NCI-H526 (cell line): ENCODE measurements at regions not wholly inside any gene's neighbourhood (a gene's known extent, or its start where the extent isn't known, plus 50 kb on each side); places are given as distances from the start of the nearest gene placed in this dataset.
"Not testable (repeated sequence)": the region's sequence is repeated elsewhere in the genome, so short reads cannot be mapped to it uniquely, and the experiment has no call there.

Source experiments
- DNase-seq, 2 experiments: peaks; one replicate each; lab custom pipeline; 2025; lab: John Stamatoyannopoulos, UW

DNA sequence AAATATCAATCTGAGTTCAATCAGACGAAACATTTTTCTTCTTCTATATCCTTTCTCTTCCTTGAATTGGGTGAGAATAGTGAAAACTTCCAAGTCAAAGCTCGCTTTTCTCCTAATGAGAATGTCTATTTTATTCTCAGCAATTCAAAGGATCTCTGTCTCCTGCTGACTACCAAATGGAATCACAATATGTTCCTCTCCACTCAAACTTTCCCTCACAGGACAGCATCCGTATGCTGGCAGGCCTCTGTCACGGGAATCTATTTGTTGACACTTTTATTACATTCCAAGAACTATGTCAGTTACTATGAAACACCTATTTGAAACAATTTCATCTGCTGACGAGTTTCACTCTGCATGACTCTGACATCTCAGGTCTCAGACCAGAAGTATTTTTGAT lies 1196.6 kb downstream of the CDH11 start:
- no peak for DNase-seq

DNA sequence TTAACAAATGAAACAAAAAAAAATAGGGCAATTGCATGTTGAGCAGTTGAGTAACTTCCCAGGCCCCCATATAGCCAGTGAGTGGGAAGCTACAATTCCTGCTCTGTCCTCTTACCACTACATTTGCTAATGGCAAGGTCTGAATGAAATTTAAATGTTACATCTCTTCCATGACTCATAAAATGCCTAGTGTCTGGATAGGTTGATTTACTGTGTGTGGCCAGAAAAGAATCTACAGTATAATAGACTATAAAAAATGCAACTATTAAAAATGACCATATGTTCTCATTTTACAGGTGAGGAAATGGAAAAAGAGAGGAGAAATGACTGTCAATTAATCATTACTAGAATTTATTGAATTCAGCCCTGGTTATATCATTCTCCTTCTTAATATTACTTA lies 1199.3 kb downstream of the CDH11 start:
- no peak for DNase-seq

DNA sequence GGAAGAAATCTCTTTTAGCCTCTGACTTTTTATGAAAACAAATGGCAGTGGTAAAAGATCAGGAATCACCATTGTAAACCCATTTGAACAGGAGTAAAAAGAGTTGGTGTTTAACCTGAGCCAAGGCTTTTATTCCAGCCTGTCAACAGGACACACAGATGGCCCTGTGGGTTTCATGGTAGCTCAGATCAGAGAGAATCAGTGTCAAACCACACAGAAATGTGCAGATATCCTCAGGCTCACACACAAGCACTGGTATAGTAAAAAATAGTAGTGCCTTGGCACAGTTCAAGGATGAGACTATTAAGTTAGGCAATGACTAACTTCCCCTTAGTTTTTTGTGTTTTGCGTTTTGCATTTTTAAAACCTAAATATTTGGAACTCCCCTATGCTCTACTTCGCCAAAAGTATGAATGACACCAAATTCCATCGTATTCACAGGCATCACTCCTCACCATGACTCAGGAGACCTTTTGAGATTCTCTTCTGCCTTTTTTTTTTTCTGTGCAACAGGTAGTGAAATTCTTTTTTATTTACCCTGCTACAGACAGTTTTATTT lies 1200.0 kb downstream of the CDH11 start:
- no peak for DNase-seq

DNA sequence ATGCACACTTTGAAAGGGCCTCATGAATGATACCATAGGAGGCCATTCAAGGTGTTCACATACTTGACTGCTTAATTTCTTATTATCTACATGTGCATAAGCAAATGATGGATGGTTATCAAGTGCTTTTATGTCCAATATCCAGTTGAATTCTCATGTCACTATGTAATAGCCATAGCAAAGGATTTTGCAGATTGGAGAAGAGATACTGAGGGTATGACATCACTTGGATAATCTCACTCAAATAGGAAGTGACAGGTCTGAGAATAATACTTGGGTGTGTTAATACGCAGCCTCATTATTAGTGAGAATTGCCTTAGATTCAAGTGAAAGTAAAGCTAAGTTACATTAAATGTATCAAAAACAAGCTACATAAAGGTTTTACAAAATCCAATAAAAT lies 1208.6 kb downstream of the CDH11 start:
- DNase-seq = no peak

DNA sequence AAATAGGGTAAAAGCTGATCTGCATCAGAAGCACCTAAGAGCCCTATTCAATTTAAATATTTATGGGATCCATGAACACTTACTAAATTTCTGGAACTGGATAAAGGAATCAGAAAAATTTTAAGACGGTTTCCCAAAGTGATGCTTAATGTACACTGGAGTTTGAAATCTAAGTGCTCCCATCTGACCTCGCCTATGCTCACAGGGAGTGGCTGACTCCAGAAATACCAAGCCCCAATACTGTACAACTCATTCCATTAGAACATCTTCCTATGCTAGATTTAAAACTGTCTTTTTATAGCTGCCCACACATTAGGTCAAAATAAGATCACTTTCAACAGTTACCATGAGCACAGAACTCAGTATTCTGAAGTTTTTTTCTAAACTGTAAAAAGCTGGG lies 1214.6 kb downstream of the CDH11 start:
- DNase-seq = no peak

DNA sequence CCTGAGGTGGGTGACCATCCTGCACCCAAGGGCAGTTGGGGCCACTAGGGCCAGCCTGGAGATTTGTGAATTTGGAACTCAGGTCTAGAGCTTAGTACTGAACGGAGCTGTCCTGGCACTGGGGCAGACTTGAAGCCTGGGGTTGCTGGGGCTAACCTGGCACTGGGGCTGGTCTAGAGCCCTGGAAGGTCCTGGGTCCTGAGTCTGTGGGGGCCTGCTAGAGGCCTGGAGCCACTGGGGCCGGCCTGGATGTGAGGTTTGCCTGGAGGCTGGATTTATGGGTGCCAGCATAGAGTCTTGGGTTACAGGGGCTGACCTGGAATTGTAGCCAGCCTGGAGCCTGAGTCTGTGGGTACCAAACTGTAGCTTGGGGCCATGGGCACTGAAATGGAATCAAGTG lies 1216.9 kb downstream of the CDH11 start:
- DNase-seq = no peak

DNA sequence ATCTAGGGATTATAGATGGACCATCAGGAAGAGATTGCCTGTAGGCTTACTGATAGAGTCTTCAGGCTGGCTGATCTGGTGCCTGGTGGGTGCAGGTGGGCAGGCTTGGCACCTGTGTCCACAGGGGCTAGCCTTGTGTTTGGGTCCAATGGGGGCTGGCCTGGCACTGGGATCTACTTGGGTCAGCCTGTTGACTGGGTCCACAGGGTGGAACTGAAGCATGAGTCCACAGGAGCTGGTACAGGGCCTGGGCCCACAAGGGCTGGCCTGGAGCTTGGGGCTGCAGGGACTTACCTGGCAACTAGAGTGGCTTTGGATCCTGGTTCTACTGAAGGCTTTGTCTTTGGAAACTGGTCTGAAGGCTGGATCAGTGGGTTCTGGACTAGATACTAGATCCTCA lies 1217.7 kb downstream of the CDH11 start:
- DNase-seq = no peak

DNA sequence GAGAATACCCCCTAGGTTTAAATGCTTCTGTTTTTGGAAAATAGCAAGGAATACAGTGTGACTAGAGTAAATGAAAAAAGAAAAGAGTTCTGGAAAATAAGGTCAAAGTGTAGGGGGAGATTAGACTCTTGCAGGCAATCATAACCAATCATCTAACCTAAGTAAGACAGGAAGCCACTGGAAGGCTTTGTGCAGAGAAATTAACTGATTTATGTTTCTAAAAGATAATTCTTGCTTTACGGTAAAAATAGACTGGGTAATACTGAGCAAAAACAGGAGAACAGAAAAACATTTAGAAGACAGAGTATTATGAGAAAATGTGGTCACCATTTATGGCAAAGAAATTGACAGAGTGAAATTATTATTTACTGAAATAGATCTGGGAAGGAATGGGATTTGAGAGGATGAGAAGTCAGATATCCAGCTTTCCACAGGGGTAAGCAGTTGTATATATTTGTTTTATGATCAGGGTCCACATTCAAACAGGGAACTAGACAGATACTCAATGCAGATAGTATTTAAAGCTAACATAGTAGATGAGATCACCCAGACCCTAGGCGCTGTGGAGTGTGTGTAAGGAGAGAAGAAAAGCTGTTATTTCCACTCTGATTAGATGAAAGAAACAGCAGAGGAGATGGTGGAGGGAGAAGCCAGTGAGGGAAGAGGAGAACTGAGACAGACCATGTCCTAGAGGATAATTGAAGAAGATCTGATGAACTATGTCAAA lies 1225.3 kb downstream of the CDH11 start:
- DNase-seq = no peak

DNA sequence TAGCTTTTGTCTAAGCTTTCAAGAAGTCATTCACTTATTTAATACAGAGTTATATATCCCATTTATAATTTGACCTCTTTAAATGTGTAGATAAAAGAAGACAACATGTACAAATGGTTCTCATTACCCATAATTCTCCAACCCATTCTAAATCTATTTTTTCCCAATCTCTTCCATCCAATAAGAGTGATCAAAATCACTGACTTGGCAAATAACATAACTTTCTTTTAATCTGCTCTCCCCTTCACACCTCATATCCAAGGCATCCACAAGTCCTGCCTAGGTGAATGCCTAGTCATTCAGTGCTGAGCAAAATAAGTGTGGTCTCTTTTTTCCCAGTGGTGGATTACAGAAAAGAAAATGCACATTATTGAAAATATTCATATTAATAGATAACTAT lies 1231.1 kb downstream of the CDH11 start:
- DNase-seq = no peak

DNA sequence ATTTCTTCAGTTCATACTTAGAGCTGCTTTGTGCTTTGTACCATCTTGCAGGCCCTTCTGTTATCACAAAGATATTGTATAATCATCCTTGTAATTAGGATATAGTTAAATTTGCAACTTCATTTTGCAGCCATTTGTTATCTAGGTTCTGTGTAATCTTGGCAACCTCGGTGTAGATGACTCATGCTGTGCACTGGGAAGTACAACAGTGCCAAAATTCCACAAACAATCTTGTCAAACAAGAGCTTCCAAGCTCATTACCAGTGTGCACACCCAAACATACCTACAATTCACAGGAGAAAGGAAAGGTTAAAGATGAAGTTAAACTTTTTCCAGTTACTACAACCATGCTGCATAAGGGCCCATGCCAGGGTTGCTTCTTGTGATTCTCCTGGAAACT lies 1231.8 kb downstream of the CDH11 start:
- no peak for DNase-seq

DNA sequence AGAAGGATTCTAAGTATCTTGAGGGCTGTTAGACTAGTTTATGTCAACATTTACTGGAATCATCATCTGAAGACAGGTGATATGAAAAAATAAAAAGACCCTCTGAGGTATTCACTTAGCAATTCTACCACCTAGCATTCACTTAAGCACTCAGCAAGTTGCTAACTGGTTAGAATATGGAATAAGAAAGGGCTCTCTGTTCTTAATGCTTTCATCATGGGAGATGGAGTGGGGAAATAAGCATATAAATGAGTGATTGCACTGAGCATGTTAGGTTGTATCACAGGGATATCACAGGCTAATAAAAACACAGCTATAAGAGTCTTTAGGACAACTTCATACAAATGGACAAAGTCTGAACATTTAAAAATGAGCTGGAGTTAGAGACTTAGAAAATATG lies 1238.8 kb downstream of the CDH11 start:
- DNase-seq = no peak

DNA sequence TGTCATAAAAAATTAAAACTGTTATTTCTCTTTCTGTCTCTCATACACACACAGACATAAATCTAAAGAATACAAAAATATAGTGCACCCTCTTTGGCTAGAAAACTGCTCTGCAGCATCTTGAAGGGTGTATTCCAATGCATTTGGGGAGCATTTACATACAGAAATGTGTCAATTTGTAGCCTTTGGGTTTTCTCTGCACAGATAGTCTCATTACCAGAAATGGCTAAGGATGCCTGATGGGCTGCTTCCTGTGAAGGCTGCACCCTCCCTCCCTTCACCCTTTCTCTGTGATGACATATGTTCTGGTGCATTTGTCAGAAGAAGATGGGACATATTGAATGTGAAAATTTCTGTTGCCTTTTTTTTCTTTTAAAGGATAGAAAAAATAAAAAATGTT lies 1239.3 kb downstream of the CDH11 start:
- no peak for DNase-seq

DNA sequence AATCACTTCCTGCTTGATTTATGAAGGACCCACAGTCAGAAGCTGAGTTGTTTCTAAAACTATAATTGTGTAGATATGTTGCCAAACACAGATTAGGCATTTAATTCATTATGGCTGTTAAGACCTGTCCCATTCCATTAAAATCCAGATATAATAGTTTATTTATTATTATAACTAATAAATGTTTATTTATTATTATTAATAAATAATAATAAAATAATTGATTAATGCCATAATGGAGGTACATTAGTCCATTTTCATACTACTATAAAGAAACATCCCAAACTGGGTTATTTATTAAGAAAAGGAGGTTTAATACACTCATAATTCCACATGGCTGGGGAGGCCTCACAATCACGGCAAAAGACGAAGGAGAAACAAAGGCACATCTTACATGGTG lies 1240.9 kb downstream of the CDH11 start:
- no peak for DNase-seq

DNA sequence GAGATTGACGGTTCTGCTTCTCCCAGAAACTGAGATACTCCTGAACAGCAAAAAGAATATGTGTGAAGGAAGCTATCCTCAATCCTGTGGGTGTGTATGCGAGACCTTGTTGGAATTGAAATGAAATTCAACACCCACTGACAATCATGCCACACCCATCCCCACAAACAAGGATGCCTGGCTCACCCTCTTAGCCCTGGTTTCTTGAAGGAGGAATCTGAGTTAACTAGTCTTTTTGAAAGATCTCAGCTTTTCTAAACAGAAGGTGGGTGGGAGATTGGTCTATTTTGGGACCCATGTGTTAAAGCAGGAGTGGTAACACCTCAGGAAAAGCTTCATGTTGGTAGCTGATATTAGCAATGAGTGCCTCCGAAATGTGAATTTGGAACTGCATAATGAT lies 1244.5 kb downstream of the CDH11 start:
- DNase-seq = no peak

DNA sequence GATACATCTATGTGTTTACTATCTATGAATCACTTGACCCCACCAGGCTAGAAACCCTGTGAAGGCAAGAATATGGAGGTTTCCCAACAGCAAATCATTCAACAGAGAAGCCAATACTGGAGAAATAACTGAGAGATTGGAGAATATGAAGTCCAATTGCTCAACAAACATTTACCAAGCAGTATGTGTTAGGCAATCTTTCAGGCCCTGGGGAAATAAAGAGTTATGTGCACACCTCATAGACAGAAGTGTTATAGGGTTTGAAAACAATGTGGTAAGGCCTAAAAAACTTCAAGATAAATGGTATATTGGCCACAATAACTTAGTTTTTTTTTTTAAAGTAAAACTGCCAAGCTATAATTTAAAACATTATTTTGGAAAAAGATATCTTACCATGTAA lies 1245.8 kb downstream of the CDH11 start:
- DNase-seq = no peak

DNA sequence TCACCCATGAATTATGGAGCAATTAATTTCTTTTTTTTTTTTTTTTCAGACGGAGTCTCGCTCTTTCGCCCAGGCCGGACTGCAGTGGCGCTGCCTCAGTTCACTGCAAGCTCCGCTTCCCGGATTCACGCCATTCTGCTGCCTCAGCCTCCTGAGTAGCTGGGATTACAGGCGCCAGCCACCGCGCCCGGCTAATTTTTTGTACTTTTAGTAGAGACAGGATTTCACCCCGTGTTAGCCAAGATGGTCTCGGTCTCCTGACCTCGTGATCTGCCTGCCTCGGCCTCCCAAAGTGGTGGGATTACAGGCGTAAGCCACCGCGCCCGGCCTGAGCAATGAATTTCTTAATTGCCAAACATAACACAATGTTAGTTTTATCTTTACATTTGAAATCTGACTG lies 1261.2 kb downstream of the CDH11 start:
- not testable (repeated sequence) for DNase-seq

DNA sequence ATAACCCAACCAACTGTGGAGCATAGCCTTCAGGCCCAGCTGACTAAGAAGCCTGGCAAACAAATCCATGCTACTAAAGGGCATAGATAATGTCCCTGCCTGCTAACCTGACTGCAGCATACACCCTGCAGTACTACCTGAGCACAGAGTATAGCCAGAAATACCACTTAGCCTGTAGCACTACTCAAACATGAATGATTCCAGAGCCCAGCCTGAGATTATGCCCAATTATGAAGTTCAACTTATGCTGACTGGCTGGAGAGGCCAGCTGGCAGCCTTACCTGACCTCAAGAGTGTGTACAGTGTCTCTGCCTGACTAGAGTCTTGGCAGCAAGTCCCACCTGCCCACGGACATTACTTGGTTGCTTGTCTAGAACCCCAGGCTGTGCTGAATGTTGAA lies 1265.3 kb downstream of the CDH11 start:
- DNase-seq = no peak

DNA sequence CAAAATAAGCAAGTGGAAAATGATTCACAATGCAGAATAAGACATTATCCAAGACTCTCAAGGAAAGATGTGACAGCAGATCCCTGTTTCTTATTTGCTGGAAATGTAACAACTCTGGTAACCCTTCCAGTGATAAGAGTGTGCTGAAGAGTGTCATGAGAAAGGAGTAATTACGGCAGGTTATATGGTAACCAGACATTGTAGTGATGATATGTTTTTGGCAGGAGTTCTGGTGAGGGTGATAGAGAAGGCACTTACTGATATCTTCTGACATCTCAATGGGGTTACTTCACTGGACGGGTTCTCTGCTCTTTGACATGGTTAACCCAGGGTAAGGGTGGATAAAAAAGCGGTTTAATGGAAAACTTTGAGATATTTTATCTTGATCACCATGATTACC lies 1270.9 kb downstream of the CDH11 start:
- no peak for DNase-seq

DNA sequence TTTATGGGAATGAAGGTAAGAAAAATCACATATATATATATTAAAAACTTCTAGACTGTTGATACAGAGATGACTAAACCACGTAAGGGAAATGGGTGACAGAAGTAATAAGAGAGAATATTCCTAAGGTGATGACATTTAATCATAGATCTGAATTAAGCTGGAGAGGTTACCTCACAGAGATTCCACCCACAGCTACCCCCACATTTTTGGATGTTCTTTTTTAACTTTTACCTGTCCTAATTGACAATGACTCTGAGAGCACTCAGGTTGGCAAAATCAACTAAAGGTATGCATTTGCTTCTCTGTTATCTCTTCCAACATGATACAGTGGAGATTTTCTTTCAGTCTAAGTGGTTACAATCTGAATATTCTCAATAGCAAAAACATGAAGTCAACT lies 1280.6 kb downstream of the CDH11 start:
- no peak for DNase-seq

DNA sequence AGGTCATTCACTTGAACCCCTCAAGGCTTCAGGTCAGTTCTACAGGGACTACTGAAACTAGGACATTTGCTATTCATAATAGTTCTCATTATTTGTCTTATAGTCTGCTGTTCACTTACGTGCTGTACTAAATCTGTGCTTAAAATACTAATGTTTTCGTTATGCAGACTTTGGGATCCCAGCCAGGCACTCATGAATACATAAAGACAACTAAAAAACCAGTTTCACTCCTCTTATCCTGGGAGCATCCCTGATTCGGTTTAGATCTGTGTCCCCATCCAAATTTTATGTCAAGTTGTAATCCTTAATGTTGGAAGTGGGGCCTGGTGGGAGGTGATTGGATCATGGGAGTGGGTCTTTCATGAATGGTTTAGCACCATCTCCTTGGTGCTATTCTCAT lies 1291.8 kb downstream of the CDH11 start:
- DNase-seq = no peak

DNA sequence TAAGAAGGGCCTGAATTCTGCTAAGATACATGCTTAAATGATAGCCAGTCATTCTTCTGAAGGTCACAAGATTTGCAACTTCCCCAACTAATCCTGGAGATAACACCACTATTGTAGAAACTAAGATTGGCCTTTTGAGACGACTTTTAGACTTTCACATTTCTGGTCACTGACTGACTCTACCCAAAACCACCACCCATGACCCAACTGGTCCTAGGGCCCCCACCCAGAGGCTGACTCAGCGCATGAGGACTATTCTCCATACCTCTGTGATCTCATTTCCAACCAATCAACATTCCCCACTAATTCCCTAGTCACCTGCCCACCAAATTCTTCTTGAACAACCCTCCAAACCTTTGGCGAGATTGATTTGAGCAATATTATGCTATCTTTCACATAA lies 1299.0 kb downstream of the CDH11 start:
- DNase-seq = no peak

DNA sequence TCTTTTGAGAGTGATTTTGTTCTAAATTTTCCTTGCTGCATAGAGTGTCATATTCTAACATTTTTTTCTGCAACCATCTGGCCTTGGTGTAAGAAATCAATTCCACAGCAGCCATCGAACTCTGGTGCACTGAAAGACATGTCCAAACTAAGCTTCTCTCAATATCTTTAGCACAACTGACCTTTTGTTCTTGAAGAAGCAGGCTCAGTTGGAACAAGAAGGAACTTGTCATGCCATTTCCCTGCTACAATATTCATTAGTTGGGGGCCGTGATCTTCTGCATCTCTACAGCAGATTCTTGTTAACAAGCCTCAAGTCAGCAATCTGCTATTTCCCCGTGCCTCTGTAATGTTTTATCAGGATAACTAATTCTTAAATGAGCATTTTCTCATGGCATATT lies 1305.6 kb downstream of the CDH11 start:
- DNase-seq = no peak

DNA sequence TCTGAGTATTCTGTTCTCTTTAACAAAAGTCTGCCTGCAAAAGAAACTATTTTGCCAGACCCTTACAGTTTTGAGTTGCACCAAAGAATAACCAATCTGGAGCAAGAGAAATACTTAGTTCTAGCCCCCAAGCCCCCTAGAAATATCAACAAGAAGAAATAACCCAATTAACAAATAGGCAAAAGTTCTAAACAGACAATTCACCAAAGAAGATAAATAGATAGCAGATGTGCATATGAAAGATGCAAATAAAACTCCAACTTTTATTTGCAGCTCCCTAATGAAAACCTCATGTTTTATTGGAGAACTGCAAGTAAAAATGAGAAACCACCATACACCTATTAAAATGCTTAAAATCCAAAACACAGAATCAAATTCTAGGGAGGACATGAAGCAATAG lies 1308.0 kb downstream of the CDH11 start:
- DNase-seq = no peak

DNA sequence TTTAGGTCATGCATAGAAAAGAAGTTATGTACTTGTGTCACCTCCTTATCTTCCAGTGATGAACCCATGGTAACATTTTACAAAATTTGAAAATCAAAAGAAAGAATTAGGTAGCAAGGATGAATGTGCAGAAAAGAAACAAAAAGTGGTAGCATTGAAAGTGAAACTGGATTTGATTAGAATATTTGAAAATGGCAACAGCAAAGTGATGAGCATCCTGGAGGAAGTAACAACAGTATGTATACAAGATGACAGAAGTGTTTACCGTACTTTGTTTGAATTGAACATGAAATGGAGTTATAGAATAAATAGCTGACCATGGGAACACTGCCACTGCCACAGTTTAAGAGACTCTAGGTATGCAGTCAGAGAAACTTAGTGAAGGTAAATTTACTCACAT lies 1313.1 kb downstream of the CDH11 start:
- no peak for DNase-seq
